GM12878 (cell line): ENCODE measurements at regions not wholly inside any gene's neighbourhood (a gene's known extent, or its start where the extent isn't known, plus 50 kb on each side); places are given as distances from the start of the nearest gene placed in this dataset.

ENCODE experiments used
- ATAC-seq: fragments of 200-7000 bp; cut with Tn5 transposase; 3 replicates; pipeline ENCODE4 v1.9.1; 2020; ENCODE audit warnings: mild to moderate bottlenecking, moderate library complexity
- BruUV-seq: library from RNA; stranded (reverse); fragments of 400-500 nt; replicated peaks from 2 replicates; lab custom pipeline; 2021; lab: Mats Ljungman, UMichigan
- CTCF ChIA-PET: fragments of 300-600 bp; sonication (Branson Sonifier 250); formaldehyde crosslinking; extraction: SDS; loops from one replicate; lab custom pipeline; 2021; ENCODE audit warnings: inconsistent platforms; lab: Yijun Ruan, JAX
- POLR2A ChIA-PET: fragments of 350-600 bp; formaldehyde crosslinking; extraction: SDS; loops from one replicate; lab custom pipeline; 2021; ENCODE audit warnings: inconsistent platforms; lab: Charles Lee
- RAD21 ChIA-PET: fragments of 300-600 bp; sonication (Branson Sonifier 250); formaldehyde crosslinking; loops from one replicate; lab custom pipeline; 2023; ENCODE audit warnings: antibody characterized with exemption; ENCODE audit not compliant: unreplicated experiment; lab: Charles Lee
- SMC1A ChIA-PET: fragments of 300-600 bp; sonication (Branson Sonifier 250); formaldehyde crosslinking; loops from one replicate; lab custom pipeline; 2023; ENCODE audit not compliant: unreplicated experiment, uncharacterized antibody; lab: Charles Lee
- DNase-seq: peaks from one replicate; pipeline ENCODE4 v3.0.0-alpha.2; 2011; ENCODE audit warnings: low read depth, low spot score
- FAIRE-seq: peaks from 3 replicates; lab custom pipeline; 2011; peaks lifted over from hg19 to GRCh38; lab: Jason Lieb, UNC
- H2AFZ ChIP-seq: 2 replicates; pipeline ENCODE4 v1.6.0; 2011; ENCODE audit warnings: low read depth, low read length, control low read depth; ENCODE audit not compliant: control insufficient read depth
- H3K27ac ChIP-seq: 2 replicates; pipeline ENCODE4 v1.5.1; 2011; ENCODE audit warnings: control low read depth; ENCODE audit not compliant: control insufficient read depth, insufficient read depth
- H3K27me3 ChIP-seq, 2 experiments: replicated peaks in 1 of 2; 2 replicates each; pipeline versions ENCODE4 v1.6.0 to v1.6.1; 2011; ENCODE audit warnings: low read length in 1 of 2; ENCODE audit not compliant: control insufficient read depth in 2 of 2, insufficient read depth in 2 of 2
- H3K36me3 ChIP-seq, 2 experiments: 2 replicates each; pipeline ENCODE4 v1.5.1; 2011; ENCODE audit warnings: low read length in 1 of 2; ENCODE audit not compliant: control insufficient read depth in 2 of 2, insufficient read depth in 2 of 2
- H3K4me1 ChIP-seq: 2 replicates; pipeline ENCODE4 v1.6.1; 2011; ENCODE audit warnings: mild to moderate bottlenecking, low read length, moderate library complexity, mixed read lengths; ENCODE audit not compliant: control insufficient read depth, insufficient read depth
- H3K4me2 ChIP-seq: 2 replicates; pipeline ENCODE4 v1.6.0; 2011; ENCODE audit warnings: control low read depth; ENCODE audit not compliant: control insufficient read depth, insufficient read depth
- H3K4me3 ChIP-seq: fragments of 200-600 bp; sonication (generic); 2 replicates; pipeline ENCODE4 v1.5.1; 2016
- H3K79me2 ChIP-seq: 2 replicates; pipeline ENCODE4 v1.6.0; 2011; ENCODE audit warnings: low read length; ENCODE audit not compliant: control insufficient read depth, insufficient read depth
- H3K9ac ChIP-seq: 2 replicates; pipeline ENCODE4 v1.8.0; 2011; ENCODE audit warnings: low read length, control low read depth, mixed read lengths; ENCODE audit not compliant: control insufficient read depth, insufficient read depth
- H3K9me3 ChIP-seq: replicated peaks from 3 replicates; pipeline ENCODE4 v1.5.1; 2011; ENCODE audit warnings: mild to moderate bottlenecking, low read length; ENCODE audit not compliant: control insufficient read depth, insufficient read depth
- H4K20me1 ChIP-seq: 2 replicates; pipeline ENCODE4 v1.6.0; 2011; ENCODE audit not compliant: control insufficient read depth, insufficient read depth
- CREM ChIP-seq: IDR thresholded peaks from 2 replicates; pipeline ENCODE4 v1.6.1; 2014; ENCODE audit warnings: antibody characterized with exemption, low read depth
- MXI1 ChIP-seq: fragments of 150-350 bp; IDR thresholded peaks from 2 replicates; pipeline ENCODE4 v1.6.1; 2011; ENCODE audit warnings: low read depth, mild to moderate bottlenecking, inconsistent platforms, low read length, improper control_type of control experiment
- POLR2AphosphoS2 ChIP-seq: IDR thresholded peaks from 2 replicates; pipeline ENCODE4 v1.6.1; 2011; ENCODE audit warnings: low read depth, mild to moderate bottlenecking, low read length, improper control_type of control experiment, moderate library complexity
- RFX5 ChIP-seq: IDR thresholded peaks from 2 replicates; pipeline ENCODE4 v1.6.1; 2011; ENCODE audit warnings: low read depth, low read length, improper control_type of control experiment
- RUNX3 ChIP-seq: IDR thresholded peaks from 2 replicates; pipeline ENCODE4 v1.6.1; 2012; ENCODE audit warnings: low read length, inconsistent platforms
- WRNIP1 ChIP-seq: IDR thresholded peaks from 2 replicates; pipeline ENCODE4 v1.6.1; 2011; ENCODE audit warnings: low read depth, low read length, improper control_type of control experiment, borderline replicate concordance
- YBX1 ChIP-seq: fragments of 450-650 bp; IDR thresholded peaks from 2 replicates; pipeline ENCODE4 v1.6.1; 2016; ENCODE audit warnings: antibody characterized with exemption
- ZBED1 ChIP-seq: IDR thresholded peaks from 2 replicates; pipeline ENCODE4 v1.6.1; 2016; ENCODE audit warnings: borderline replicate concordance
- ZNF384 ChIP-seq: IDR thresholded peaks from 2 replicates; pipeline ENCODE4 v1.6.1; 2012; ENCODE audit warnings: low read depth, mild to moderate bottlenecking, low read length, improper control_type of control experiment, borderline replicate concordance
- WGBS: methylation state at CpG from one replicate; pipeline ENCODE4 v1.1.6; 2016; ENCODE audit warnings: low lambda C conversion rate; ENCODE audit not compliant: insufficient replicate concordance, insufficient coverage; ENCODE audit errors: missing lambda C conversion rate; 5-methylcytosine and 5-hydroxymethylcytosine counted together
- in situ Hi-C: fragments of 300-500 bp; cut with MboI; formaldehyde crosslinking; loops from 9 replicates; pipeline ENCODE4 v1.14.3; 2018; ENCODE audit warnings: mixed read lengths
- intact Hi-C: fragments of 100-400 bp; cut with micrococcal nuclease; formaldehyde crosslinking; loops from one replicate; pipeline ENCODE4 v1.14.2; 2022; ENCODE audit not compliant: unreplicated experiment
- TF ChIP-seq, protein P1 (sequence below): IDR thresholded peaks from 2 replicates; pipeline ENCODE4 v1.6.1; 2012; ENCODE audit warnings: mild to moderate bottlenecking, low read depth, low read length

DNA sequence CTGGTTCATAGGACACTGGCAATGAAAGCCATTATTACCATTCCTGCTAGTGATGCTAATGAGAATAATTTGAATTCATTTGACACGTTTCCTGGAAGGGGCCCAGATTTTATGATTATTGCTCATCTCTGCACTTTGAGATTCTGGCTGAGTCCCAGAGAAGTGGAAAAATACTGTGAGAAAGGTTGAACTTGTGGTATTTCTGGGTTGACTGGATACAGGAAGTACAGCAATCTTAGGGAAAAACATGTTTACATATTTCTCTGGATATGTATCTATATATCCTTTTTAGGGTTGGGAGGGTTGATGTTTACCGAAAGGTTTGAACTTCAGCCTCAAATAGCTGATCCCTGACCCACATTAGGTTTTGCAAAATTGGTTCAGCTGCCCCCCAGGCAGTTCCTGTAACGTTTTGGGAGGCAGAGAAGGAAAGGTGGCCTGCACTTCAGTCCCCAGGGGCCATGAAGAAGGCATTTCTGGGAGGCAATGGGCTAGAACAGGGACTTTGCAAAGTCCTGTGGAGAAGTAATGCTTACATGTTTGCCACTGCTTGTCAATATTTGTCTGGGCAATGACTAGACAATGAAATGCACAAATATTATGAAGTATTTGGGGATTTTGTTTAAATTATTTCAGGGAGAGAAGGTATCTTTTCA, 253.7 kb upstream of the PITRM1 start:
- no peak for DNase-seq
- intact Hi-C loops (no loop called here), in situ Hi-C loops (no loop called here)
- ChIA-PET CTCF (no interaction called here), POLR2A (no interaction called here), RAD21 (no interaction called here), SMC1A (no interaction called here)
- no peaks in the 10 kb centered on the region for H4K20me1 ChIP-seq
- H3K4me1 ChIP-seq = no peaks in the 10 kb centered on the region
- no peaks in the 10 kb centered on the region for H3K36me3 ChIP-seq
- H3K9ac ChIP-seq = no peak overlapping the region
- no peak overlapping the region for H3K4me3 ChIP-seq
- H3K79me2 ChIP-seq = no peaks in the 10 kb centered on the region
- BruUV-seq = no TSS peak
- WGBS = 17% methylated on average over 3 of the region's 3 CpGs
- H3K9me3 ChIP-seq = no peaks in the 10 kb centered on the region; the same call in 2 of the 3 replicates
- TF ChIP-seq ZBED1 (no peak), RUNX3 (no peak), CREM (no peak), ZNF384 (no peak), YBX1 (no peak), POLR2AphosphoS2 (no peak), MXI1 (no peak), RFX5 (no peak), WRNIP1 (no peak)
- TF ChIP-seq, protein P1, sequence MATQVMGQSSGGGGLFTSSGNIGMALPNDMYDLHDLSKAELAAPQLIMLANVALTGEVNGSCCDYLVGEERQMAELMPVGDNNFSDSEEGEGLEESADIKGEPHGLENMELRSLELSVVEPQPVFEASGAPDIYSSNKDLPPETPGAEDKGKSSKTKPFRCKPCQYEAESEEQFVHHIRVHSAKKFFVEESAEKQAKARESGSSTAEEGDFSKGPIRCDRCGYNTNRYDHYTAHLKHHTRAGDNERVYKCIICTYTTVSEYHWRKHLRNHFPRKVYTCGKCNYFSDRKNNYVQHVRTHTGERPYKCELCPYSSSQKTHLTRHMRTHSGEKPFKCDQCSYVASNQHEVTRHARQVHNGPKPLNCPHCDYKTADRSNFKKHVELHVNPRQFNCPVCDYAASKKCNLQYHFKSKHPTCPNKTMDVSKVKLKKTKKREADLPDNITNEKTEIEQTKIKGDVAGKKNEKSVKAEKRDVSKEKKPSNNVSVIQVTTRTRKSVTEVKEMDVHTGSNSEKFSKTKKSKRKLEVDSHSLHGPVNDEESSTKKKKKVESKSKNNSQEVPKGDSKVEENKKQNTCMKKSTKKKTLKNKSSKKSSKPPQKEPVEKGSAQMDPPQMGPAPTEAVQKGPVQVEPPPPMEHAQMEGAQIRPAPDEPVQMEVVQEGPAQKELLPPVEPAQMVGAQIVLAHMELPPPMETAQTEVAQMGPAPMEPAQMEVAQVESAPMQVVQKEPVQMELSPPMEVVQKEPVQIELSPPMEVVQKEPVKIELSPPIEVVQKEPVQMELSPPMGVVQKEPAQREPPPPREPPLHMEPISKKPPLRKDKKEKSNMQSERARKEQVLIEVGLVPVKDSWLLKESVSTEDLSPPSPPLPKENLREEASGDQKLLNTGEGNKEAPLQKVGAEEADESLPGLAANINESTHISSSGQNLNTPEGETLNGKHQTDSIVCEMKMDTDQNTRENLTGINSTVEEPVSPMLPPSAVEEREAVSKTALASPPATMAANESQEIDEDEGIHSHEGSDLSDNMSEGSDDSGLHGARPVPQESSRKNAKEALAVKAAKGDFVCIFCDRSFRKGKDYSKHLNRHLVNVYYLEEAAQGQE = no peak
- no peak for FAIRE-seq
- no peak for ATAC-seq
- no peaks in the 10 kb centered on the region; a peak in 1 of 4 replicates for H3K27me3 ChIP-seq
- no peak overlapping the region for H2AFZ ChIP-seq
- no peak overlapping the region for H3K4me2 ChIP-seq
- H3K27ac ChIP-seq = no peak overlapping the region
